ENCODE measurements at regions not wholly inside any gene's neighbourhood (a gene's known extent, or its start where the extent isn't known, plus 50 kb on each side); places are given as distances from the start of the nearest gene placed in this dataset.
"Not testable (repeated sequence)": the region's sequence is repeated elsewhere in the genome, so short reads cannot be mapped to it uniquely, and the experiment has no call there.

DNA sequence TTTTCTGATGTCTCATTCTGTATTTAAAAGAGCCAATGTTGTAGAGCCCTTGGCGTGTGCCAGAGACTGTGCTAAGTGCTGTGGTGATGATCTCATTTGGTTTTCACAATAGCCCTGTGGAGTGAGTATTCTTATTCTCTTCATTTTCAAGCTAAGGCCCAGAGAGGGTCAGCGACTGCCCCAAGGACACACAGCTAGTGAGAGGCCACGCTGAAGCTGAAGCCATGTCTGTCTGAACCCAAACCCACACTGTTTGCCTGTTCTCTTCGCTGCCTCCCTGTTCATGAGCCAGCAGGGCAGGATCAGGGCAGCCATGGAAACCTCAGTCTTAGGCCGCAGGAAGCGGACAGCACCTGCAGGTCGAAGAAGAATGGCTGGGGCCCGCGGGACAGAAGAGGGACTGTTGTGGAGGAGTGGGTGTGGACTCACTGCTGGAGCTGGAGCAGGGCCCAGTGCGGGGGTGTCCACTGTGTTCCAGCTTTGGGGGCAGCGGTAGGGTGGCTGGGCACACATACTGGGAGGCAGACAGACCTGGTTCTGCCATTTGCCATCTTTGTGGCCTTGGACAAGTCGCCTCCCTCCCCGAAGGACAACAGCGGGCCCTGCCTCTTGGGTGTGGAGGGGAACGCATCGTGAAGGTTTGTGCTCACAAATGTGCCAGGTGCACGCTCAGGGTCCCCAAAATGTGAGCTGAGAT, 257.9 kb upstream of the MVB12B start:
- H3K79me2 ChIP-seq: no peaks in the 10 kb centered on the region
- H3K4me1 ChIP-seq: no peaks in the 10 kb centered on the region
- no peaks in the 10 kb centered on the region for H3K27me3 ChIP-seq (ENCODE audit: control insufficient read depth, insufficient read depth, low read length)
- no peaks in the 10 kb centered on the region for H3K9me3 ChIP-seq (ENCODE audit: control insufficient read depth, low read length)
- H3K4me3 ChIP-seq (ENCODE audit: low read depth, low read length): no peak overlapping the region
- H3K36me3 ChIP-seq (ENCODE audit: control insufficient read depth, insufficient read depth, low read length): no peaks in the 10 kb centered on the region
- H3K9ac ChIP-seq: no peak overlapping the region
- H3K4me2 ChIP-seq (ENCODE audit: low read length): no peak overlapping the region
- no peak overlapping the region for H2AFZ ChIP-seq
- TF ChIP-seq, protein P1, sequence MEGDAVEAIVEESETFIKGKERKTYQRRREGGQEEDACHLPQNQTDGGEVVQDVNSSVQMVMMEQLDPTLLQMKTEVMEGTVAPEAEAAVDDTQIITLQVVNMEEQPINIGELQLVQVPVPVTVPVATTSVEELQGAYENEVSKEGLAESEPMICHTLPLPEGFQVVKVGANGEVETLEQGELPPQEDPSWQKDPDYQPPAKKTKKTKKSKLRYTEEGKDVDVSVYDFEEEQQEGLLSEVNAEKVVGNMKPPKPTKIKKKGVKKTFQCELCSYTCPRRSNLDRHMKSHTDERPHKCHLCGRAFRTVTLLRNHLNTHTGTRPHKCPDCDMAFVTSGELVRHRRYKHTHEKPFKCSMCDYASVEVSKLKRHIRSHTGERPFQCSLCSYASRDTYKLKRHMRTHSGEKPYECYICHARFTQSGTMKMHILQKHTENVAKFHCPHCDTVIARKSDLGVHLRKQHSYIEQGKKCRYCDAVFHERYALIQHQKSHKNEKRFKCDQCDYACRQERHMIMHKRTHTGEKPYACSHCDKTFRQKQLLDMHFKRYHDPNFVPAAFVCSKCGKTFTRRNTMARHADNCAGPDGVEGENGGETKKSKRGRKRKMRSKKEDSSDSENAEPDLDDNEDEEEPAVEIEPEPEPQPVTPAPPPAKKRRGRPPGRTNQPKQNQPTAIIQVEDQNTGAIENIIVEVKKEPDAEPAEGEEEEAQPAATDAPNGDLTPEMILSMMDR (IDR thresholded peaks at IDR 0.05): no peak
- no peak overlapping the region for H3K27ac ChIP-seq

DNA sequence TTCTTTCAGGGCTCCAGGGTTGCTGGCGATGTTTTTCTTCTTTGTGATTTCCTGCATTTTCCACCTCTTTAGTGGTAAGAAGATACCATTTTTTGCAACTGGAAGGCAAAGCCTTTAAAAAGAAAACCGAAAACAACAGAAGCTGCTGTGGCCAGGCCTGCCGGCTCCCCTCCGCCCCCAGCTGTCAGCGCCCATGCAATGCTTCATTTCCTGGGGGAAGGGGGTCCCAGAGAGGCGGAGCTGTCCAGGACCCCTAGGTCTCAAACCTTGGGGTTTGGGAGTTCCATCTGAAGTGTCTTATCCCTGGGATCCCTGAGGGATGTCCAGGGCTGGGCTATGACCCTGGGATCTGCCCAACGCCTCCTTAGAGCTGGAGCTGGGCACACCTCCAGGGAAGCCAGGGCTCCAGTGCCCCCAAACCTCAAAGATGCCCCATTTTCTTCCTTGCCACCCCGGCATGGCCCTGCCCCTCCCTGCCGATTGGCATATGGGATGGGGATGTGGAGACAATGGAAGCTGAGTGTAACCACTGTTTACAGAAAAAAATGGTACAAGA, 257.2 kb upstream of the MVB12B start:
- Histone ChIP-seq H3K27me3 (ENCODE audit: control insufficient read depth, insufficient read depth, low read length) (no peaks in the 10 kb centered on the region), H3K4me2 (ENCODE audit: low read length) (no peak overlapping the region), H3K4me3 (ENCODE audit: low read depth, low read length) (no peak overlapping the region), H3K9me3 (ENCODE audit: control insufficient read depth, low read length) (no peaks in the 10 kb centered on the region), H3K4me1 (no peaks in the 10 kb centered on the region), H3K36me3 (ENCODE audit: control insufficient read depth, insufficient read depth, low read length) (no peaks in the 10 kb centered on the region), H2AFZ (no peak overlapping the region), H3K27ac (no peak overlapping the region), H3K9ac (no peak overlapping the region), H3K79me2 (no peaks in the 10 kb centered on the region)
- TF ChIP-seq, protein P1 (IDR thresholded peaks at IDR 0.05): no peak

DNA sequence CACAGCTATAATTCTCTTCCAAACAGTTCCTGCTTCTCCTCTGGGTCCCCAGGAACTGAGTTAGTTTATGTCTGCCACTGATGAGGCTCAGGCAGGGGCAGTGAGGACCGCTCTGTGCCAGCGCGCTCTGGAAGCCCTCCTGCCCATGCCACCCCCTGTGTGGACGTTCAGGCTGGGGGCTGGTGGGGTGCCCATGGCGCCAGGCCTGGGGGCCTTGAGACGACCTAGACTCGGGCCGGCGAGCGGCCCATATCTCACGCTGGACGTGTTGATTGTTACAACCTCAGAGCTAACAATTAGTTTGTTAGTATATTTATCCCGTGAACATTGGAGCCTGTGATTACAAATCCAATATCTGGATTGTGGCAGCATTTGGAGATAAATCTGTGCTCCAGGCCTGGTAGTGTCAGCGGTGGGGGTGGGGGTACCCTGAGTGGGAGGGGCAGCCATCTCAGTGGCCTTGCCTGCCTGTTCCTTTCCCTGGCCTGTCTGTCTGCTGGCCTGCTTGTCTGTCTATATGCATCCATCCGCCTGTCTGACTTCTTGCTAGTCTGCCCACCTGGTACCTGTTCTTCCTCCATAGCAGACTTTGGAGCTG, 256.5 kb upstream of the MVB12B start:
- Histone ChIP-seq H3K4me1 (no peaks in the 10 kb centered on the region), H3K36me3 (ENCODE audit: control insufficient read depth, insufficient read depth, low read length) (no peaks in the 10 kb centered on the region), H3K9me3 (ENCODE audit: control insufficient read depth, low read length) (no peaks in the 10 kb centered on the region), H2AFZ (no peak overlapping the region), H3K9ac (no peak overlapping the region), H3K4me2 (ENCODE audit: low read length) (no peak overlapping the region), H3K4me3 (ENCODE audit: low read depth, low read length) (no peak overlapping the region), H3K27ac (no peak overlapping the region), H3K79me2 (no peaks in the 10 kb centered on the region), H3K27me3 (ENCODE audit: control insufficient read depth, insufficient read depth, low read length) (no peaks in the 10 kb centered on the region)
- TF ChIP-seq, protein P1 (IDR thresholded peaks at IDR 0.05): no peak

DNA sequence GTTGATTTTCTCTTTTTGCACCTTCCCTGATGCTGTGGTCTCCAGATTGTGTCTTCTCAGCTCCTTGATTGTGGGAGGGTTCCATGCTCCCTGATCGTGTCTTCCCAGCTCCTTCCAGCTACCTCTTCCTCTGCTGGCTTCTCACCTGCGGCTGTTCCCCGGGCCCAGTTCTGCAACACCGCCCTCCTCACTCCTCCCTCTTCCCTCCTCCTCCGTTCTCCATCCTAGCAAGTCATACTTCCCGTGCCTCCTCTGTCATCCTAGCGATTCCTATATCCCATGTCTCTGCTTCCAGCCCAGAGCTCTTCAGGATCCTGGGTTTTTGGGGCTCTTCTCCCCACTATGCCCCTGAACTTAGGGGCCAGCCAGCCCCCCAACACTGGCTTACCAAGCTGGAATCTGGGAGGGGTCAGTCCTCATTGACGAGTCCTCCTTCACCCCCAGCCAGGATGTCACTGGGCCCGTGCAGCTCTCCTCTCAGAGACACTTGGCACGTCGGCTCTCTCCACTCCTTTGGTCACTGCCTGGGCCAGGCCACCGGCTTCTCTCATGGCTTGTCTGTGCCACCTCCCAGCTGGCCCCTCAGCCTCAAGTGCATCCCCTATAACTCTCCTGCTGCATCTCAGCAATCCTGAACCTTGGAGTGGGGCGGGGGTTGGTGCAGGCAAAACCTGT, 255.4 kb upstream of the MVB12B start:
- H2AFZ ChIP-seq: no peak overlapping the region
- no peak overlapping the region for H3K27ac ChIP-seq
- no peak overlapping the region for H3K4me3 ChIP-seq (ENCODE audit: low read depth, low read length)
- H3K9ac ChIP-seq: no peak overlapping the region
- H3K4me2 ChIP-seq (ENCODE audit: low read length): no peak overlapping the region
- no peaks in the 10 kb centered on the region for H3K9me3 ChIP-seq (ENCODE audit: control insufficient read depth, low read length)
- no peaks in the 10 kb centered on the region for H3K79me2 ChIP-seq
- TF ChIP-seq, protein P1 (IDR thresholded peaks at IDR 0.05): no peak
- no peaks in the 10 kb centered on the region for H3K36me3 ChIP-seq (ENCODE audit: control insufficient read depth, insufficient read depth, low read length)
- no peaks in the 10 kb centered on the region for H3K27me3 ChIP-seq (ENCODE audit: control insufficient read depth, insufficient read depth, low read length)
- H3K4me1 ChIP-seq: no peaks in the 10 kb centered on the region

DNA sequence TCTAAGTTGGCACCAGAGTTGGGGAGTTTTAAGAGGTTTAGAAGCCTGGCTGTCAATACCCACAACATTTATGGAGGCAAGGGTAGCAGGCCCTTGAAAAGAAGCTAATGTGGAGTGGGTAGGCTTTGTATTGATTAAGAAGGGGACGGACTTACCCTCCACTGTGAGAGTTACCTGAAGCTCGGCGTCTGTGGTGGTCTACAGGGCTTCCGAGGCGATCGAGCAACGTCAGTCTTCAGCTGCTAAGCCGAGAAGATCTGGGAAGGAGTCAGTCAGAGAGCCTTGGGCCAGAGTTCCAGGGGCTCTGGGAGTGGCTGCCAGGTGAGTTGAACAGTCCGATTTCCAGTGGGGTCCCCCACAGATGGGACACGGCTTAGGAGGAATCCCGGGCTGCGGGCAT, 249.0 kb upstream of the MVB12B start:
- H3K27me3 ChIP-seq (ENCODE audit: control insufficient read depth, insufficient read depth, low read length); H3K4me2 ChIP-seq (ENCODE audit: low read length); H3K4me3 ChIP-seq (ENCODE audit: low read depth, low read length); H2AFZ ChIP-seq; H3K36me3 ChIP-seq (ENCODE audit: control insufficient read depth, insufficient read depth, low read length); H3K4me1 ChIP-seq; H3K9ac ChIP-seq; H3K79me2 ChIP-seq; H3K27ac ChIP-seq; H3K9me3 ChIP-seq (ENCODE audit: control insufficient read depth, low read length): not testable (repeated sequence)
